Upper lobe of left lung (tissue), 4 donors: ENCODE measurements at regions not wholly inside any gene's neighbourhood (a gene's known extent, or its start where the extent isn't known, plus 50 kb on each side); places are given as distances from the start of the nearest gene placed in this dataset.

Source experiments
- EP300 ChIP-seq, 4 donors: sonication (generic); formaldehyde crosslinking; IDR thresholded peaks; one replicate each; pipeline ENCODE4 v1.5.1; 2017; ENCODE audit warnings: antibody characterized with exemption in 4 of 4, control low read depth in 2 of 4
- POLR2A ChIP-seq, 4 donors: fragments of 450-650 bp; IDR thresholded peaks; one replicate each; pipeline ENCODE4 v1.5.1; 2016 to 2017; ENCODE audit warnings: antibody characterized with exemption in 4 of 4, mild to moderate bottlenecking in 2 of 4
- POLR2AphosphoS5 ChIP-seq, 2 donors: sonication (generic); formaldehyde crosslinking; IDR thresholded peaks; one replicate each; pipeline ENCODE4 v1.5.1; 2017; ENCODE audit warnings: antibody characterized with exemption in 2 of 2
- TF ChIP-seq, protein P1 (sequence below), 6 experiments: fragments of 450-650 bp in 4 of 6; fragments of 200-600 bp in 2 of 6; sonication (generic) in 2 of 6; IDR thresholded peaks; one replicate each; pipeline ENCODE4 v1.5.1; 2016 to 2019; ENCODE audit warnings: antibody characterized with exemption in 6 of 6

DNA sequence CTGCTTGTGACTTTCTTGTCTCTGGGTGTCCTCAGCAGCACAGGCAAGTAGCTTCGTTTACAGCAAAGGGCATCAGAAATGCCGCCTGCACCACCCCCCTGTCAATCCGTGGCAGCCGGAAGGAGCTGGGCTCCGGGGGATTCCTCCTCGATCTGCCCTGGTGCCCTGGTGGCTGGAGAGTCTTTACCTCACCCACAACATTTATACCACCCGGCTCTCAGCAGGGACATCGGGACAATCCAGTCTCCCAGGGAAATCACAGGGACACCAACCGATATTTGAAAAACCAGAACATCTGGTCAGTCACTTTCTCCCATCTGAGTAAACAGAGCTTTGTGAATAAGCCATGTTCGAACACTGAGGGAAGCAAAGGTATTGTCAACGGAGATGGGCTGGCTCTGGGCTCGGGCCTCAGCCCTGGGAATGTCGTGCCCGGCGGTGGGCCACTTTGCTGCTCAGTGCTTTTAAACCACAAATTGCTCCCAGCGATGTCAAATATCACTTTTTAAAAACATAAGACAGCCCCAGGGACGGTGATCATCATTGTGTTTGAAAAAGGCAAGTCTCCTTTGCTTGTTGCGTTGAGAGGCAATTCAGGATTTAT, 210.0 kb upstream of the SALL3 start:
- TF ChIP-seq, protein P1, sequence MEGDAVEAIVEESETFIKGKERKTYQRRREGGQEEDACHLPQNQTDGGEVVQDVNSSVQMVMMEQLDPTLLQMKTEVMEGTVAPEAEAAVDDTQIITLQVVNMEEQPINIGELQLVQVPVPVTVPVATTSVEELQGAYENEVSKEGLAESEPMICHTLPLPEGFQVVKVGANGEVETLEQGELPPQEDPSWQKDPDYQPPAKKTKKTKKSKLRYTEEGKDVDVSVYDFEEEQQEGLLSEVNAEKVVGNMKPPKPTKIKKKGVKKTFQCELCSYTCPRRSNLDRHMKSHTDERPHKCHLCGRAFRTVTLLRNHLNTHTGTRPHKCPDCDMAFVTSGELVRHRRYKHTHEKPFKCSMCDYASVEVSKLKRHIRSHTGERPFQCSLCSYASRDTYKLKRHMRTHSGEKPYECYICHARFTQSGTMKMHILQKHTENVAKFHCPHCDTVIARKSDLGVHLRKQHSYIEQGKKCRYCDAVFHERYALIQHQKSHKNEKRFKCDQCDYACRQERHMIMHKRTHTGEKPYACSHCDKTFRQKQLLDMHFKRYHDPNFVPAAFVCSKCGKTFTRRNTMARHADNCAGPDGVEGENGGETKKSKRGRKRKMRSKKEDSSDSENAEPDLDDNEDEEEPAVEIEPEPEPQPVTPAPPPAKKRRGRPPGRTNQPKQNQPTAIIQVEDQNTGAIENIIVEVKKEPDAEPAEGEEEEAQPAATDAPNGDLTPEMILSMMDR (IDR thresholded peaks at IDR 0.05) = no peak
- TF ChIP-seq POLR2AphosphoS5 (IDR thresholded peaks at IDR 0.05) (no peak), POLR2A (IDR thresholded peaks at IDR 0.05) (no peak), EP300 (IDR thresholded peaks at IDR 0.05) (no peak)
